ENCODE measurements at regions not wholly inside any gene's neighbourhood (a gene's known extent, or its start where the extent isn't known, plus 50 kb on each side); places are given as distances from the start of the nearest gene placed in this dataset.

- TF ChIP-seq CTCF (IDR thresholded peaks at IDR 0.05) (no peak), POLR2A (IDR thresholded peaks at IDR 0.05) (no peak)
These were observed 477.6 kb downstream of the PTPRC start for GRCh38 chr1:199116488-199116887.
